ENCODE measurements at regions not wholly inside any gene's neighbourhood (a gene's known extent, or its start where the extent isn't known, plus 50 kb on each side); places are given as distances from the start of the nearest gene placed in this dataset.

DNA sequence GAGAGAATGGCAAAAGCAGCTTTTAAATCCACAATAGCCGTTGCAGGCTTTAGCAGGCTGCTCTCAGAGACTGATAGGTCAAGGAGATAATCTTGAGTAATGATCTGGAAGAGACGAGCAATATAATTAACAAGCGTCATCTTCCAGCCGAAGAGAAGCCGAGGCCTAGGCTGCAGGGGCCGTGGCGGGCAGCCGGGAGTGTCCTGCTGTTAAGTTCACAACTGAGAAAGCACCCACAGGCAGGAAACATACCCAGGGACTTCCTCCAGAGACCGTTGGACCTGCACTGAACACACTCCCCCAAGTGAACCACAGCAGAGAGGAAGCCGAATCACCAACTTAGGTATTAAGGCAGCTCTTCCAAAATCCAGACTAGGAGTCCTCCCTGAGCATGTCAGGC is 182.3 kb downstream of the IRX2 start:
- Mint-ChIP-seq H3K4me3 (no peak overlapping the region), H3K4me1 (no peaks in the 10 kb centered on the region), H3K27me3 (no peaks in the 10 kb centered on the region), H3K27ac (no peak overlapping the region), H3K36me3 (ENCODE audit: low read depth) (no peaks in the 10 kb centered on the region)
- no peak for DNase-seq
- H3K9me3 ChIP-seq (ENCODE audit: control insufficient read depth, low read length, poor library complexity, severe bottlenecking): no peaks in the 10 kb centered on the region
- ATAC-seq: no peak

- H3K4me1 Mint-ChIP-seq: no peaks in the 10 kb centered on the region
- H3K27ac Mint-ChIP-seq: no peak overlapping the region
- DNase-seq (no peak), ATAC-seq (no peak)
- H3K27me3 Mint-ChIP-seq: no peaks in the 10 kb centered on the region
- no peaks in the 10 kb centered on the region for H3K9me3 ChIP-seq (ENCODE audit: control insufficient read depth, low read length, poor library complexity, severe bottlenecking)
- H3K36me3 Mint-ChIP-seq (ENCODE audit: low read depth): no peaks in the 10 kb centered on the region
- no peak overlapping the region for H3K4me3 Mint-ChIP-seq
These were observed 185.2 kb downstream of the IRX2 start for GRCh38 chr5:2566284-2566683.

DNA sequence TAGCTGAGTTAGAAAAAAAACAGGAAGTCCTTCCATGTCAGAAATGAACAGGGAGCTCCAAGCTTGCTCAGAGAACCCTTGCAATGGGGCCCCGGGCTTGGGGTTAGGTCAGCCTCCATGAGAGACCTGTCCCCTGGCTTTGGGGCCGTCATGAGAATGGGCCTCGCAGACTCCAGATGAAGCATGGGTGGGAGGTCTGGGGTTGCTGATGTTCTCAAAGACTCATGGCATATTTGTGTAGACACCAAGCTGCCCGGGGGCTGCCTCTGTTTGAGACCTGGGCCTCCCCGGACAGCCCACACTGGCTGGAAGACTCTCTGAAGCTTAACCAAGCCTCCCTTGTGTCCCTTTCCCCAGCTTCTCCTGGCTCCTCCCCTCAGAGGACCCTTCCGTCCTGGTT is 186.3 kb downstream of the IRX2 start:
- Mint-ChIP-seq H3K36me3 (ENCODE audit: low read depth) (no peaks in the 10 kb centered on the region), H3K27me3 (no peaks in the 10 kb centered on the region), H3K4me3 (no peak overlapping the region), H3K27ac (no peak overlapping the region), H3K4me1 (no peaks in the 10 kb centered on the region)
- ATAC-seq (no peak), DNase-seq (no peak)
- H3K9me3 ChIP-seq (ENCODE audit: control insufficient read depth, low read length, poor library complexity, severe bottlenecking): no peaks in the 10 kb centered on the region

DNA sequence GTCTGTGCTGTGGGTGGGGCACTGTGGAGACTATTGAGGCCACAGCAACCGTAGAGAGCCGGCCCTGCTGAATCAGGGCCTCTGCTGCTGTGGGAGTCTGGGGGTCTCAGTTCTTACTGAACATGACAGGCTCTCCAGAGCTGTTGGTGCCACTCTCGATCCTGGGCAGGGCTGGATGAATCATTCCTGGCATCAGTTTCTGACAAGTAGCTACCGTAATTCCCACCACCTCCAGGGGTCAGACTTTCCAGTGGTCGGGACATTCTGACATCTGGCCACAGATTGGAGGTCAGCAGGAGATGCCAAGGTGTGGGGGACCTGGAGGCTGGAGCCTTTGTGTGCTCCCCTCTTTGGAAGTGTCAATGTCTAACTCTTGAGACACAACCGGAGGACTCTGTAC is 188.4 kb downstream of the IRX2 start:
- H3K27ac Mint-ChIP-seq: no peak overlapping the region
- no peaks in the 10 kb centered on the region for H3K9me3 ChIP-seq (ENCODE audit: control insufficient read depth, low read length, poor library complexity, severe bottlenecking)
- no peak for ATAC-seq
- H3K27me3 Mint-ChIP-seq: no peaks in the 10 kb centered on the region
- no peaks in the 10 kb centered on the region for H3K4me1 Mint-ChIP-seq
- H3K36me3 Mint-ChIP-seq (ENCODE audit: low read depth): no peaks in the 10 kb centered on the region
- no peak for DNase-seq
- no peak overlapping the region for H3K4me3 Mint-ChIP-seq

GRCh38 chr5:2562036-2562435 is 189.4 kb downstream of the IRX2 start:
- Mint-ChIP-seq H3K36me3 (ENCODE audit: low read depth) (no peaks in the 10 kb centered on the region), H3K4me3 (no peak overlapping the region), H3K27me3 (no peaks in the 10 kb centered on the region), H3K27ac (no peak overlapping the region), H3K4me1 (no peaks in the 10 kb centered on the region)
- ATAC-seq (no peak), DNase-seq (no peak)
- no peaks in the 10 kb centered on the region for H3K9me3 ChIP-seq (ENCODE audit: control insufficient read depth, low read length, poor library complexity, severe bottlenecking)

GRCh38 chr5:2560435-2560834 is 191.0 kb downstream of the IRX2 start:
- Mint-ChIP-seq H3K27ac (no peak overlapping the region), H3K27me3 (no peaks in the 10 kb centered on the region), H3K36me3 (ENCODE audit: low read depth) (no peaks in the 10 kb centered on the region), H3K4me3 (no peak overlapping the region), H3K4me1 (no peaks in the 10 kb centered on the region)
- DNase-seq: no peak
- H3K9me3 ChIP-seq (ENCODE audit: control insufficient read depth, low read length, poor library complexity, severe bottlenecking): no peaks in the 10 kb centered on the region
- no peak for ATAC-seq

DNA sequence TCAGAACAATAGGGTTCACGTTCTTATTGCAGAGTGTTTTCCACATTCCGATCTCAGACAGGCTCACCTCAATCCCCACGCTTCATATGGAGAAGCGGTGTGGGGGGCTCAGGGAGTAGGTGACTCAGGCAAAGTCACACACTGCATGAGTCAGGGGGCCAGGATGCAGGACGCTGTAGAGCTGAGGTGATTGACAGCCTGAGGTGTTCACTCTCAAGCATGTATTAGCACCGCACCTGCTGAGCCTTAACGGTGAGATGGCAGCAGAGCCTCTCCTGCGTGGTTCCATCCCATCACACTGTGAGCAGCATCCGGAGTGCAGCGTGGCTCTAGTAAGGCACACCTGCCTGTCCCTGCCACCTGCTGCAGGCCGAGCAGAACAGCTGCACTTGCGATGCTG is 194.0 kb downstream of the IRX2 start:
- H3K9me3 ChIP-seq (ENCODE audit: control insufficient read depth, low read length, poor library complexity, severe bottlenecking): no peaks in the 10 kb centered on the region
- DNase-seq: no peak
- no peaks in the 10 kb centered on the region for H3K27me3 Mint-ChIP-seq
- no peak for ATAC-seq
- H3K36me3 Mint-ChIP-seq (ENCODE audit: low read depth): no peaks in the 10 kb centered on the region
- H3K4me3 Mint-ChIP-seq: no peak overlapping the region
- no peaks in the 10 kb centered on the region for H3K4me1 Mint-ChIP-seq
- H3K27ac Mint-ChIP-seq: no peak overlapping the region

DNA sequence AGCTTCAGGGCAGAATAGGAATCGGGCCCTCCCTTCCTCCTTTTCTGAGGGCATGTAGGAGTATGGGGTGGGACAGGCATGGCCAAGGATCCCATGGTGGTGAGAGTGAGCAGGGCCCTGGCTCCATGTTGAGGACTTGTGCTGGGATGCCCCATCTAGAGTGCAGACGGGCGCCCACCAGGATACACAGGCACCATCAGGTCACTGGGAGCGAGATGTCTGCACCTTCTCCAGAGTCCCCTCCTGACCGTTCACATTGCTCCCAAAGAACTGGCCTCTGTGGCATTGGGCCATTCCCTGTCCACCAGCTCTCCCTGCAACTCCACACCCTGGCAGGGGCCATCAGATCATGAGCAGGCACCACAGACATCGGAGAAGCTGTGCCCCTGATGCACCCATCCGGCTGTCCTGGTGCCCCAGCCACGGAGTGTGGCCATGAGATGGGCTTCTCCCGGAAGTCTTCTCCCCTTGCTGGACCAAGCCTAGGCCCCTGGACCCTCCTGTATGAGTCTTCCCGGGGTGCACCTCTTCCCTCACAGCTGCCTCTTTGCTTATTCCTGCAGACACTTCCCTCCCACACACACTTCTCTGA is 195.0 kb downstream of the IRX2 start:
- no peaks in the 10 kb centered on the region for H3K27me3 Mint-ChIP-seq
- ATAC-seq (no peak), DNase-seq (no peak)
- no peaks in the 10 kb centered on the region for H3K4me1 Mint-ChIP-seq
- H3K36me3 Mint-ChIP-seq (ENCODE audit: low read depth): no peaks in the 10 kb centered on the region
- H3K4me3 Mint-ChIP-seq: no peak overlapping the region
- H3K9me3 ChIP-seq (ENCODE audit: control insufficient read depth, low read length, poor library complexity, severe bottlenecking): no peaks in the 10 kb centered on the region
- H3K27ac Mint-ChIP-seq: no peak overlapping the region

GRCh38 chr5:2553611-2554010 is 197.9 kb downstream of the IRX2 start:
- DNase-seq (no peak), ATAC-seq (no peak)
- Mint-ChIP-seq H3K36me3 (ENCODE audit: low read depth) (no peaks in the 10 kb centered on the region), H3K27ac (no peak overlapping the region), H3K4me3 (no peak overlapping the region), H3K27me3 (no peaks in the 10 kb centered on the region), H3K4me1 (no peaks in the 10 kb centered on the region)
- H3K9me3 ChIP-seq (ENCODE audit: control insufficient read depth, low read length, poor library complexity, severe bottlenecking): no peaks in the 10 kb centered on the region

DNA sequence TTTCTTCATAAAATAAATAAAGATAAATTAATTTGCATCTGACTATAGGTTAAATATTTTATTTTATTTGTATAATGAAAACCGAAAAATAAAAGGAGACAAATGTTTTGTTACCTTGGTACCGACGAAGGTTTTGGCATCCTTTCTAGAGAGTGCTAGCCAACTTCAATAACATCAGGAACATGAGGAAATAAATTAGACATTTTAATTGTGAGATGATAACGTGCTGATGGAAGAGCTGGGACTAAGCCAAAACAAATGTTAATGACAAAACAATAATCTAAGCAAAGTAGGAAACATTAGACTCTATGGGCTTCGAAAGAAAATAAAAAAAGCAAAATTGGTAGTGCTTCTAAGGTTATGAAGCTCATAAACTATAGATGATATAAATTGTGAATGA is 201.0 kb downstream of the IRX2 start:
- no peaks in the 10 kb centered on the region for H3K9me3 ChIP-seq (ENCODE audit: control insufficient read depth, low read length, poor library complexity, severe bottlenecking)
- H3K4me1 Mint-ChIP-seq: no peaks in the 10 kb centered on the region
- no peak for DNase-seq

GRCh38 chr5:2549900-2550299 is 201.6 kb downstream of the IRX2 start:
- no peaks in the 10 kb centered on the region for H3K4me1 Mint-ChIP-seq
- H3K9me3 ChIP-seq (ENCODE audit: control insufficient read depth, low read length, poor library complexity, severe bottlenecking): no peaks in the 10 kb centered on the region
- no peak for ATAC-seq
- DNase-seq: no peak
- no peaks in the 10 kb centered on the region for H3K27me3 Mint-ChIP-seq
- no peaks in the 10 kb centered on the region for H3K36me3 Mint-ChIP-seq (ENCODE audit: low read depth)
- H3K27ac Mint-ChIP-seq: no peak overlapping the region
- no peak overlapping the region for H3K4me3 Mint-ChIP-seq

More for the DNA sequence above, 201.0 kb downstream of the IRX2 start:
- Mint-ChIP-seq H3K27ac (no peak overlapping the region), H3K27me3 (no peaks in the 10 kb centered on the region), H3K36me3 (ENCODE audit: low read depth) (no peaks in the 10 kb centered on the region), H3K4me3 (no peak overlapping the region)
- no peak for ATAC-seq

GRCh38 chr5:2549354-2549753 is 202.1 kb downstream of the IRX2 start:
- Mint-ChIP-seq H3K27me3 (no peaks in the 10 kb centered on the region), H3K4me3 (no peak overlapping the region), H3K4me1 (no peaks in the 10 kb centered on the region), H3K27ac (no peak overlapping the region), H3K36me3 (ENCODE audit: low read depth) (no peaks in the 10 kb centered on the region)
- H3K9me3 ChIP-seq (ENCODE audit: control insufficient read depth, low read length, poor library complexity, severe bottlenecking): no peaks in the 10 kb centered on the region
- no peak for ATAC-seq
- no peak for DNase-seq

- H3K4me3 Mint-ChIP-seq: no peak overlapping the region
- DNase-seq (no peak), ATAC-seq (no peak)
- no peaks in the 10 kb centered on the region for H3K36me3 Mint-ChIP-seq (ENCODE audit: low read depth)
- no peak overlapping the region for H3K27ac Mint-ChIP-seq
- no peaks in the 10 kb centered on the region for H3K4me1 Mint-ChIP-seq
- no peaks in the 10 kb centered on the region for H3K27me3 Mint-ChIP-seq
- no peaks in the 10 kb centered on the region for H3K9me3 ChIP-seq (ENCODE audit: control insufficient read depth, low read length, poor library complexity, severe bottlenecking)
These were observed 204.5 kb downstream of the IRX2 start for GRCh38 chr5:2546938-2547337.

DNA sequence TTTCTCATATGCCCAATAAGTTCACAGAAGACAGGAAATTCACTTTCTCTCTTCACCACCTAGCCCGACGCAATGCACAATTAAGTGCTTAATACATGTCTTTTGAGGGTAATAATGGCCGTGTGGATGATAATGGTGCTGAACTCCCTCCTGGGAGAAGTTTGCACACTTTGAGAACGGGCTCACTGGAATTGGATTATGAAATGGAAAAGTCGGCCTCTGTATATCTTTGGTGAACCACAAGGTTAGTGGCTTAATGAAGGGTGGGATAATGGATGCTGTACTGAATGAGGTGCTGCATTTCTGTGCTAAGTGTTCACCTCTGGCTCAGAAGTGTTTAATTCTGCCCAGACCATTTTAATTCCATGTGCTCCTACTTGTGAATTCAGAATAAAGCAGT is 207.5 kb downstream of the IRX2 start:
- H3K27me3 Mint-ChIP-seq: no peaks in the 10 kb centered on the region

More for the DNA sequence above, 207.5 kb downstream of the IRX2 start:
- no peak for DNase-seq
- Mint-ChIP-seq H3K36me3 (ENCODE audit: low read depth) (no peaks in the 10 kb centered on the region), H3K4me1 (no peaks in the 10 kb centered on the region), H3K4me3 (no peak overlapping the region), H3K27ac (no peak overlapping the region)
- no peaks in the 10 kb centered on the region for H3K9me3 ChIP-seq (ENCODE audit: control insufficient read depth, low read length, poor library complexity, severe bottlenecking)
- ATAC-seq: no peak

Measured in T-helper 17 cell (primary cell).